Activated CD8-positive, alpha-beta T cell treated with anti-CD3 and anti-CD28 coated beads for 36 hours (primary cell): ENCODE measurements at regions not wholly inside any gene's neighbourhood (a gene's known extent, or its start where the extent isn't known, plus 50 kb on each side); places are given as distances from the start of the nearest gene placed in this dataset.
A peak's percentile ranks its signal among the peaks of the same experiment; 100 is the strongest.
"Not testable (repeated sequence)": the region's sequence is repeated elsewhere in the genome, so short reads cannot be mapped to it uniquely, and the experiment has no call there.

Experiments
- ATAC-seq: fragments of 200-7000 bp; cut with Tn5 transposase; one replicate; pipeline ENCODE4 v1.10.0; 2021; ENCODE audit warnings: mild to moderate bottlenecking, moderate library complexity
- CTCF ChIA-PET: fragments of 350-600 bp; sonication (Branson Sonifier 250); formaldehyde crosslinking; loops from one replicate; lab custom pipeline; 2021; ENCODE audit warnings: antibody characterized with exemption; lab: Charles Lee
- POLR2A ChIA-PET: fragments of 350-600 bp; sonication (Branson Sonifier 250); formaldehyde crosslinking; loops from one replicate; lab custom pipeline; 2021; ENCODE audit warnings: antibody characterized with exemption; lab: Charles Lee
- DNase-seq: peaks from one replicate; pipeline ENCODE4 v3.0.0-alpha.2; 2020
- H3K27ac Mint-ChIP-seq: one replicate; pipeline ENCODE4 v1.8.0; 2021; ENCODE audit warnings: mild to moderate bottlenecking, mixed read lengths
- H3K27me3 Mint-ChIP-seq: one replicate; pipeline ENCODE4 v1.8.0; 2021; ENCODE audit warnings: mixed read lengths
- H3K36me3 Mint-ChIP-seq: one replicate; pipeline ENCODE4 v1.8.0; 2021; ENCODE audit warnings: low read depth, mixed read lengths
- H3K4me1 Mint-ChIP-seq: one replicate; pipeline ENCODE4 v1.8.0; 2021; ENCODE audit warnings: low read depth, mixed read lengths
- H3K4me3 Mint-ChIP-seq: one replicate; pipeline ENCODE4 v1.8.0; 2021; ENCODE audit warnings: mild to moderate bottlenecking, moderate library complexity, mixed read lengths
- H3K9me3 Mint-ChIP-seq: one replicate; pipeline ENCODE4 v1.8.0; 2021; ENCODE audit warnings: mixed read lengths
- intact Hi-C: fragments of 100-400 bp; cut with micrococcal nuclease; formaldehyde crosslinking; loops from one replicate; pipeline ENCODE4 v1.10.0; 2022

DNA sequence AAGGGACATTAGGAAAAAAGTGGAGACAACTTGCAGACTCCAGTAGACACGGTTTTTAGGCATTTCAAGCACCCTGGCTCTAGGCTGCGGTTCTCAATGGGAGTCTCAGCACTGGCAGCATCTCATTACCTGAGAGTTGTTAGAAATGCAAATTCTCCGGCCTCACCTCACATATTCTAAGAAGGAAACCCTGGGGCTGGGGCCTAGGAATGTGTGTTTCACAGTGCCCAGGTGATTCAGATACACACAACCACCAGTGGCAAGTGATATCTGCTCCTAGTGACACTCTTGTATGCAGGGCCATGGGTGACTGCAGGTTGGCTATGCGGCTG lies 313.9 kb downstream of the BCL2L11 start:
- POLR2A ChIA-PET, H3K9me3 Mint-ChIP-seq, H3K27ac Mint-ChIP-seq, H3K27me3 Mint-ChIP-seq, H3K4me3 Mint-ChIP-seq, H3K36me3 Mint-ChIP-seq, intact Hi-C loops, DNase-seq, CTCF ChIA-PET: not testable (repeated sequence)
- H3K4me1 Mint-ChIP-seq = peaks cover 25% of the 10 kb centered on the region
- peak; percentile 21 for ATAC-seq

DNA sequence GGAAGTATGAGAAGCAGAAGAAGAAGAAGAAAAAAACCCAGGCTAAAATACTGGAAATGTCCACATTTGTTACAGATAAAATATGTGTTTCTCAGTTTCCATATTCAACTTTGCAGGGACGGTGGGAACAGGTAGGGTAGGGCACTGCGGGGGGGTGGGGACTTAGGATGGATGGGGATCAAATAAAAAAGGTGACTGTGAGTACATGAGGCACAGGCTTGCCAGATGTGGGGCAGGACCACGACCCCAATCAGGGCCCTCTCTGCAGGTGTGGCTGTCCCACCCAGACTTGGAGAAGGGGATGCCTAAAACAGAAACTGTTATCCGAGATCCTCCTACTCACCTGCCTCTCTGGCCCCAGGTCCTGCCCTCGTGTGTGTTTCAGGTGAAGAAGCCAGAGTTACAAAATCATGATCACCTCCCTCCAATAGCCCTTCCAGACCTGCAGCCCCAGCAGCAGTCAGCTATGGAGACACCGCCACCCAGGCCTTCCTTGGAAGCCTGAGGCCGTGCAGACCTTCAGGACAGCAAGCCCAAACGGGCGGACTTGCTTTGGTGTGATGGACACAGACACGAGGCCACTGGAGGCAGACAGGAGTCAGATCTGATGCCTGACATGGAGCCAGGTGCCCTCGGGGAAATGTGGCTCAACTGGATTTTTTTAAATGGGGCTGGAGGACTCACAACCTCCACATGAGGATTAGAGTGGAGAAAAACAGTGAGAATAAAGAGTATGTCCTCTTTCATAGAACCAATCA lies 315.0 kb downstream of the BCL2L11 start:
- DNase-seq = peak; percentile 11
- H3K27ac Mint-ChIP-seq, intact Hi-C loops, H3K27me3 Mint-ChIP-seq, H3K4me3 Mint-ChIP-seq, CTCF ChIA-PET, POLR2A ChIA-PET, H3K36me3 Mint-ChIP-seq, H3K9me3 Mint-ChIP-seq, ATAC-seq: not testable (repeated sequence)
- H3K4me1 Mint-ChIP-seq = peaks cover 26% of the 10 kb centered on the region

GRCh38 chr2:111436411-111436810 lies 315.7 kb downstream of the BCL2L11 start:
- CTCF ChIA-PET, ATAC-seq, H3K4me3 Mint-ChIP-seq, POLR2A ChIA-PET, DNase-seq, H3K27ac Mint-ChIP-seq, intact Hi-C loops, H3K36me3 Mint-ChIP-seq, H3K27me3 Mint-ChIP-seq, H3K9me3 Mint-ChIP-seq: not testable (repeated sequence)
- H3K4me1 Mint-ChIP-seq = peaks cover 22% of the 10 kb centered on the region

DNA sequence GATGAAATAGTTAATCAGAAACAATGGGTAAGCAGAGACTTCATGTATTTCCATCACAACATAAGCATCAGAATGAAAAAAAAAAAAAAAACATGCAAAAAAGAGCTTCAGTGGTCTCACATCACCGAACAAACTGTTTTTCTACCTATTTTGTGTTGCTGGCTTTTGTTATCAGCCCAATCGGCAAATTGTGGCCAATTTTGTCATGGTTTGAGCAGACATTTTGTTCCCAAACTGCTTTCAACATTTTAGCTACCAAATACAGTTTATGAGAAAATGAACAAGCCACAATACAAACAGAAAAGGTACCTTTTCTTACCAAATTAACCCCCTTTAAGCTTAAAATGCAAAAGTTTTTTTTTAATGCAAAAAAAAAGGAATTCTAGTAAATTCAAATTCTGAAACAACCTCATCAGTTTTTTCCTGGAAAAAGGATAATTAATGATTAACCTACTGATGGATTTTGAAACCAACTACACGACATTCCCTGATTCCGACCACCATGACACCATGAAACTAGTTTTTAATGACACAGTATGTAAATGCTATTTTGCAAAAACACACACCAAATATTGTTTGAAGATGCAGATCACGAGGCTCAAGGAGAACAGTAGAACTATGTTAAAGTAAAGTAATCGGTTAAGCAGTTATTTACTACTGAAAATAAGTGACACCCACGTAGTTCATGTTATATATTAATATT lies 316.7 kb downstream of the BCL2L11 start:
- H3K27ac Mint-ChIP-seq, H3K36me3 Mint-ChIP-seq, intact Hi-C loops, DNase-seq, H3K9me3 Mint-ChIP-seq, ATAC-seq, CTCF ChIA-PET, H3K4me3 Mint-ChIP-seq, POLR2A ChIA-PET, H3K27me3 Mint-ChIP-seq: not testable (repeated sequence)
- peaks cover 19% of the 10 kb centered on the region for H3K4me1 Mint-ChIP-seq

DNA sequence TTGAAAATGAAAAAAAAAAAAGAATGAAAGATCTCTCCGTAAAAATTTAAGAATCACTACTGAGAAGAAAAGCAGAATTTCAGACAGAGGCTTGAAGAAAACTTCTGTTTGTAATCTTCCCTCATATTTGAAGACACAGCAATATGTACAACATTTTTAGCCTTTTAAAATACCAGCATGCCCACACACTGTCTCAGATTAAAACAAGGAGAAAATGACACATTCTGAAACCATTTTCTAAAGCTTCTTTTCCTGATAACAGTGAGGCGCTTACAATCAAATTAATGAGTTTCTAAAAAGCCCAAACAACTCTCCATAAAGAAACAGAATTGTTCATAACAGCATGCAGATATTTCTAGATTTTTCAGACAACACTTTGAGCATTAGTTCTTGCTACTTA lies 317.4 kb downstream of the BCL2L11 start:
- H3K4me1 Mint-ChIP-seq = peaks cover 17% of the 10 kb centered on the region
- DNase-seq, POLR2A ChIA-PET, intact Hi-C loops, H3K36me3 Mint-ChIP-seq, H3K4me3 Mint-ChIP-seq, CTCF ChIA-PET, H3K27me3 Mint-ChIP-seq, H3K9me3 Mint-ChIP-seq: not testable (repeated sequence)
- peak overlapping the region; percentile 55 for H3K27ac Mint-ChIP-seq
- peak; percentile 15 for ATAC-seq

DNA sequence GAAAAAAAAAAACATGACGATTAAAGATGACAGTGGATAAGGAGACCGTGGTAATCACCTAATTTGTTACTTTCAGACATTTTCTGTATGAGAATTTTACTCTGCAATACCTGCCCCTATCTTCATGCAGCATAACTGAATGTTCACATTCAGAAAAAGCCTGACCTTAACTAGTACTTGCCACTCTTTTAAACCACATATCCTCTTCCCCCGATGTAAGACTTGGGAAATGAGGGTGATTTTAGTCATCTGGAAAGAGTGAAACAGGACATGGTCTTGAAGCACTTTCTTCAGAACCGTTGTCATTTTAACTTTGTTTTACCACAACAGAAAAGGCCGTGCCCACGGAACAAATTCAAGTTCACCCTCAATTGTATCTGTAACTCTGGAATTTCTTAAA lies 318.5 kb downstream of the BCL2L11 start:
- H3K4me3 Mint-ChIP-seq, POLR2A ChIA-PET: not testable (repeated sequence)

GRCh38 chr2:111441614-111442013 lies 320.9 kb downstream of the BCL2L11 start:
- H3K36me3 Mint-ChIP-seq, POLR2A ChIA-PET, H3K27me3 Mint-ChIP-seq, CTCF ChIA-PET, H3K4me3 Mint-ChIP-seq, intact Hi-C loops, H3K9me3 Mint-ChIP-seq: not testable (repeated sequence)
- Mint-ChIP-seq H3K27ac (peak overlapping the region; percentile 83), H3K4me1 (peaks cover 11% of the 10 kb centered on the region)
- peak; percentile 18 for ATAC-seq
- peak; percentile 56 for DNase-seq

More for the DNA sequence above, 318.5 kb downstream of the BCL2L11 start:
- CTCF ChIA-PET, H3K36me3 Mint-ChIP-seq, intact Hi-C loops, H3K9me3 Mint-ChIP-seq, DNase-seq, H3K27me3 Mint-ChIP-seq: not testable (repeated sequence)
- H3K4me1 Mint-ChIP-seq = peaks cover 13% of the 10 kb centered on the region
- peak; percentile 50 for ATAC-seq
- H3K27ac Mint-ChIP-seq = peak overlapping the region; percentile 76

- CTCF ChIA-PET, intact Hi-C loops, POLR2A ChIA-PET, H3K9me3 Mint-ChIP-seq, DNase-seq, H3K27me3 Mint-ChIP-seq, H3K4me3 Mint-ChIP-seq, H3K36me3 Mint-ChIP-seq, H3K27ac Mint-ChIP-seq: not testable (repeated sequence)
- peak; percentile 9 for ATAC-seq
- H3K4me1 Mint-ChIP-seq = peaks cover 11% of the 10 kb centered on the region
Measured at GRCh38 chr2:111442767-111443454, 322.2 kb downstream of the BCL2L11 start.

DNA sequence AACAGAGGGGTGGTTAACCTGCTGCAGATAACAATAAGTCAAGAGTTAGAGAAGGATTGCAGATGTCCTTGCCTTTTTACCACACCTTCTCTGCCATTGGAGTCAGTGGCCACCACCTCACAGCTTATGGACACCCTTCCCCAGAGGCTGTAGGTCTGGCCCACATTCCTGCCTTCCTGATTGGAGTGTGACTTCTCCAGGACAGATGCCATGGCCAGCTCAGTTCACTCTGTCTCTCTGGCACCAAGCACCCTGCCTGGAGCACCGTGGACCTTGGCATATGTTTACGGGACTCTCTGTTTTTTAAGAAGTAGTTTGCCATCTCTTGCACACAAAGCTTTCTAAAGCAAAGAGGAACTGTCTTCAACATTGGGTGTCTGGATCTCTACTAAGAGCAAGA lies 323.8 kb downstream of the BCL2L11 start:
- H3K36me3 Mint-ChIP-seq, POLR2A ChIA-PET, H3K27ac Mint-ChIP-seq, H3K27me3 Mint-ChIP-seq, intact Hi-C loops, CTCF ChIA-PET, H3K4me3 Mint-ChIP-seq, DNase-seq, ATAC-seq, H3K9me3 Mint-ChIP-seq, H3K4me1 Mint-ChIP-seq: not testable (repeated sequence)

DNA sequence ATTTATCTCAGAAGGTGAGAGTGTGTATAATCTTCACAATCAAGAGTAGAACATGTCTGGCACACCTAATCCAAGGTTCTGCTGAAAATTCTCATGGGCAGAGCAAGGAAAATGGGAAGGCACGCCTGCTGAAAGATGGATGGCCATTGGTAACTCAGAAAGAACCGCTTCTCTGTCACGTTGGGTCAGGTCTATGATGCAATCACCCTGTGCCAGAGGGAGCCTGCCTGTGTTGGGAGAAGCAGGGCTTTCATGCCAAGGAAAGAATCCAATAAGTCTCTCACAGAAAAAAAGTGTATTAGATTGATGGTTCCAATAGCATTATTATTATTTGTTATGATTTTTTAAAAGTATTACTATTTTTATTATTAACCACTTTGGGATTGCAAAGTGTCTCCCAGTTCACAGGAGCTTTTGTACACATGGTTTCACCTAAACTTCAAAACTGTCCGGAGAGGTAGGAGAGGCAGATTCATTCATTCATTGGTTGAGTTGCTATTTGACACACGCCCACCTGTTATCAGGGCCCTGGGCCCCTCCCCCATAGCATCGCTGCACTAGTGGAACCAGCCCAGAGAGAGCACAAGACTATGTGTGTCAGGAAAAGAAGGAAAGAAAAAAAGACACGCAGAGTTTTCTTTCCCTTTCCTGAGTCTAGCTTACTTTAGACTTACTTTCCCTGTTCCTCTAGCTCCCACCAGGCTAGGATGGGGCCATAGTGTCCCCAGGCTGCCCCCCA lies 324.6 kb downstream of the BCL2L11 start:
- H3K27ac Mint-ChIP-seq, H3K4me3 Mint-ChIP-seq, H3K27me3 Mint-ChIP-seq, ATAC-seq, intact Hi-C loops, H3K4me1 Mint-ChIP-seq, H3K36me3 Mint-ChIP-seq, POLR2A ChIA-PET, H3K9me3 Mint-ChIP-seq, DNase-seq, CTCF ChIA-PET: not testable (repeated sequence)

DNA sequence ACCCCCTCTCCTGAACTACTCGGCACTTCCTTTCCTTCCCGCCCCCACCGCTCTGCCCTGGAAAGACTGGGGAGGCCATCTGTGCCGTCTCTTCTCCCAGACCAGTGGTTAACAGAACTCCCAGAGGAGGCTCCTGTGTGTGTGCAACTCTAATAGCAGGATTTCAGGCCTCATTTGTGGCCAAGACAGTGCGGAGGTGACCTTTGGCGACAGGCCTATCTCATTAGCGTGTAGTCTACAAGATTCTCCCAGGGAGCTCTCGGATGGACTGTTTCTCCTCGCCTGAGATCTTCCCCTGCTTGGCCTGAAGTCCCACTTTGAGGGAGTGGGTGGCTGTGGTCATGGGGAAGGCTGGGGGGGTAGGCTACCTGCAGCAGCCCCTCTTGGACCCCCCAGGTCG lies 325.2 kb downstream of the BCL2L11 start:
- H3K36me3 Mint-ChIP-seq, CTCF ChIA-PET, H3K27me3 Mint-ChIP-seq, DNase-seq, H3K9me3 Mint-ChIP-seq, intact Hi-C loops, H3K4me3 Mint-ChIP-seq, POLR2A ChIA-PET, H3K4me1 Mint-ChIP-seq, H3K27ac Mint-ChIP-seq, ATAC-seq: not testable (repeated sequence)
